Kidney epithelial cell (primary cell): ENCODE measurements at regions not wholly inside any gene's neighbourhood (a gene's known extent, or its start where the extent isn't known, plus 50 kb on each side); places are given as distances from the start of the nearest gene placed in this dataset.
A peak's percentile ranks its signal among the peaks of the same experiment; 100 is the strongest.

ENCODE experiments used
- DNase-seq: peaks from one replicate; pipeline ENCODE4 v3.0.0-alpha.2; 2010; ENCODE audit warnings: low read depth
- H3K27me3 ChIP-seq: 2 replicates; pipeline ENCODE4 v1.6.0; 2011; ENCODE audit warnings: low read length; ENCODE audit not compliant: control insufficient read depth, insufficient read depth
- H3K36me3 ChIP-seq: 2 replicates; pipeline ENCODE4 v1.5.1; 2011; ENCODE audit warnings: low read length; ENCODE audit not compliant: control insufficient read depth, insufficient read depth
- H3K4me3 ChIP-seq: 2 replicates; pipeline ENCODE4 v1.5.1; 2011; ENCODE audit warnings: low read depth, mild to moderate bottlenecking, control low read depth, low read length
- CTCF ChIP-seq: IDR thresholded peaks from 2 replicates; pipeline ENCODE4 v1.5.1; 2011; ENCODE audit warnings: mild to moderate bottlenecking, moderate library complexity, low read length, control low read depth, inconsistent platforms; ENCODE audit not compliant: insufficient read depth, poor library complexity, severe bottlenecking

DNA sequence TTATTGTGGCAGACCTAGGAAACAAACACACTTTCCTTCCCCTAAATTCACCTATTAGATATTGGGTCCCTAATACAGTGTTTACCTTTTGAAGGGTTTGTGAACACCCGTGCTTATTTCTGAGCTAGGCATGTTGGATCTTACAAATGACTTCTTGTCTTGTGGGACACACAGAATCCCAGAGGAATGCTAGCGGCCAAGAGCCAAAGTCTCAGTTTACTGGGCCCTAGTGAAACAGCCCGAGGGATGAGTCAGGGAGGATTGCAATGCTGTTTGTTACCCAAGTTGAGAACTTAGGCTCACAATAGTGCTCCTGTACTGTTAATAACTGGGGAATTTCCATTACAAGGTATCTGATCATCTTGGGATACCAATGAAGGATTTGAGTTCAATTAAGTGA, 100.1 kb upstream of the AKT3 start:
- DNase-seq, result peak; percentile 62
- TF ChIP-seq CTCF, result no peak
- H3K4me3 ChIP-seq, result no peak overlapping the region
- H3K27me3 ChIP-seq, result no peaks in the 10 kb centered on the region
- no peaks in the 10 kb centered on the region for H3K36me3 ChIP-seq

- peak; percentile 23 for TF ChIP-seq CTCF
- Histone ChIP-seq H3K27me3 (no peaks in the 10 kb centered on the region), H3K36me3 (no peaks in the 10 kb centered on the region), H3K4me3 (no peak overlapping the region)
- DNase-seq, result no peak
These were observed 96.9 kb upstream of the AKT3 start for GRCh38 chr1:243946946-243947345.

DNA sequence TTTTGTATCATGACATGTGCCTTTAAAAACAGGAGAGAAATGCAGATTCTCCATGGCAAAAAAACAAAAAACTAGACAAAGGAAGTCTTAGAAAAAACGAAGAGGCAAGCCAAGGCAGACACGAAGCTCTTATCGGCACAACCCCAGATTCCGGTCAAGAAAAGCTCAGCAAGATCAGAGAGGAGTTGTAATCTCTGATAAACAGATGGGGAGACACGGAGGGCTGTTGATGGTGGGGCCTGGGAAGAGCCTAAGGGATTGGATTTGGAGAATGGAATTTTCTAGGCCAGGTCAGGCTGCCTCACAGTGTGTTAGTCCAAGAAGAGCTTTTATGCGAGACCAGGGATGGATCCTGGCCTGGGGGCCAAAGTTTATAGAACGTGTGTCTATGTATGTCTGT, 96.2 kb upstream of the AKT3 start:
- Histone ChIP-seq H3K4me3 (no peak overlapping the region), H3K27me3 (no peaks in the 10 kb centered on the region), H3K36me3 (no peaks in the 10 kb centered on the region)
- DNase-seq, result no peak
- no peak for TF ChIP-seq CTCF

- Histone ChIP-seq H3K27me3 (no peaks in the 10 kb centered on the region), H3K36me3 (no peaks in the 10 kb centered on the region), H3K4me3 (no peak overlapping the region)
- DNase-seq, result no peak
- TF ChIP-seq CTCF, result no peak
These were observed 95.7 kb upstream of the AKT3 start for GRCh38 chr1:243945727-243946126.

DNA sequence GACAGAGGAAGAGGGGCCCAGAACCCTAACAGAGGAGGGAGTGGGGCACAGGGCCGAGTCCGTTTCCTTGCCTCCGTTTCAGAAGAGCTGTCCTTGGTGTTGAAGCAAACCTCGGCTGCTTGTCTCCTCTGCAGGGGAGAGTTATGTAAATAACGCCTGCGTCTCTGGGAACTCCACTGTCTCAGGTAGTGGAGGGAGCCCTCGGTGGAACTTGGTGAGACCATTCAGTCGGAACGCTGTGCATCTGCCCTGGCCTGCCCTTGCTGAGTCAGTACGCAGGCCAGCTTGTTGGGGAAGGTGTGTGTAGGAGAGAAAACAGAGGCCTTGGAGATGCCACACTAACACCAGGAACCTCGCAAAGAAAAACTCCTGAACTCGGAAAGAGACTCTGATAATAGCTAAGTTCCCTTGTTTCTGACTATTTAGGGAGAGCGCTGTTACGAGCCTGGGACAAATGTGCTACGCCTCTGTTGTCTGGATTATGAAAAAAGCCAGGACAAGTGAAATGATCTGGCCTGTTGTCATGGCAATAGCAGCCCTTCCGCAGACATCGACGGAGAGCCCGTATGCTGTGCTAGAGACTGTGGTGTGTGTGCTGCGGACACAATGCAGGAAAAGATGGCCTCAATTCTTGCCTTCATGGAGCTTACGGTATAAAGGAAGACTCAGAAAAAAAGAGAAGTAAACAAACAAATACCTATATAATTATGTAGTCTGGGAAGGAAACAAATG, 94.6 kb upstream of the AKT3 start:
- TF ChIP-seq CTCF, result no peak
- DNase-seq, result peak; percentile 86
- Histone ChIP-seq H3K36me3 (no peaks in the 10 kb centered on the region), H3K27me3 (no peaks in the 10 kb centered on the region), H3K4me3 (no peak overlapping the region)
